NB4 (cell line): ENCODE measurements at regions not wholly inside any gene's neighbourhood (a gene's known extent, or its start where the extent isn't known, plus 50 kb on each side); places are given as distances from the start of the nearest gene placed in this dataset.

Experiments used
- CTCF ChIP-seq: IDR thresholded peaks from one replicate; pipeline ENCODE4 v1.5.1; 2012; ENCODE audit warnings: low read depth, low read length
- MYC ChIP-seq: IDR thresholded peaks from 2 replicates; pipeline ENCODE4 v1.6.1; 2011; ENCODE audit warnings: low read depth, low read length
- POLR2A ChIP-seq: IDR thresholded peaks from 2 replicates; pipeline ENCODE4 v1.6.1; 2011; ENCODE audit warnings: mild to moderate bottlenecking; ENCODE audit not compliant: insufficient read length; ENCODE audit errors: extremely low read depth

DNA sequence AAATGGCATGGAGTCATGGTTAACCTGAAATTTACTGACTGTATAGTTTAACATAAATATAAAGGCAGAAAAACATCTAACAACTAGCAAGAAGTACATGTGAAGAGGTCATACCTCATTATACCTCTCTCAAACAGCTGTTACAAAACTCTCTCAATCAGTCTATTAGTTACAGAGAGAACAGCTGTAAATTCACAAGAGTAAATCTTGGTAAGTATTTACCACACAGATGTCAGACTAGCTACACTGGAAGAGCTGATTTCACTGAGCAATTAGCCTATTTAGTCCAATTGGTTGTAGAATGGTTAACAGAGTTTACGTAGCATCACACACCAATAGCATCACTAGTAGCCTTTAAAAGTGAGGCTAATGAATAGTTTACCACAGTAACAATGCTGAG, 463.4 kb upstream of the USP15 start:
- TF ChIP-seq CTCF (no peak), POLR2A (no peak), MYC (no peak)
